Tibial nerve (tissue), 3 donors: ENCODE measurements at regions not wholly inside any gene's neighbourhood (a gene's known extent, or its start where the extent isn't known, plus 50 kb on each side); places are given as distances from the start of the nearest gene placed in this dataset.

Source experiments
- CTCF ChIP-seq, 5 experiments: fragments of 200-600 bp in 3 of 5; fragments of 450-650 bp in 2 of 5; sonication (generic) in 3 of 5; IDR thresholded peaks; one replicate each; pipeline ENCODE4 v1.5.1; 2016 to 2019; ENCODE audit warnings: antibody characterized with exemption in 5 of 5, mild to moderate bottlenecking in 3 of 5, moderate library complexity in 2 of 5
- POLR2A ChIP-seq, 2 donors: fragments of 450-650 bp; IDR thresholded peaks; one replicate each; pipeline ENCODE4 v1.6.1; 2017; ENCODE audit warnings: antibody characterized with exemption in 2 of 2, mild to moderate bottlenecking in 2 of 2, moderate library complexity in 2 of 2

GRCh38 chr13:99747403-99747710 lies 224.2 kb downstream of the ZIC5 start:
- TF ChIP-seq CTCF (IDR thresholded peaks at IDR 0.05) (no peak), POLR2A (IDR thresholded peaks at IDR 0.05) (no peak)
